ENCODE measurements at regions not wholly inside any gene's neighbourhood (a gene's known extent, or its start where the extent isn't known, plus 50 kb on each side); places are given as distances from the start of the nearest gene placed in this dataset.

- TF ChIP-seq ZNF274 (IDR thresholded peaks at IDR 0.05; ENCODE audit: low read depth, low read length) = no peak
- no peak for TF ChIP-seq YY1 (IDR thresholded peaks at IDR 0.05; ENCODE audit: insufficient read depth, insufficient read length)
- no peak for TF ChIP-seq SUZ12 (IDR thresholded peaks at IDR 0.05; ENCODE audit: extremely low read depth, insufficient read depth, insufficient read length)
Measured at GRCh38 chr6:159633196-159633595, 59.8 kb downstream of the SOD2 start.

Data from NT2/D1 (cell line).